GM18499 (cell line): ENCODE measurements at regions not wholly inside any gene's neighbourhood (a gene's known extent, or its start where the extent isn't known, plus 50 kb on each side); places are given as distances from the start of the nearest gene placed in this dataset.

ENCODE experiments used
- ATAC-seq: cut with Tn5 transposase; IDR thresholded peaks from one replicate; pipeline ENCODE4 v1.9.1; 2021; ENCODE audit warnings: moderate number of reproducible peaks; ENCODE audit not compliant: insufficient read depth, unreplicated experiment

GRCh38 chr13:40125336-40125735 is 469.9 kb downstream of the COG6 start:
- ATAC-seq = no peak

DNA sequence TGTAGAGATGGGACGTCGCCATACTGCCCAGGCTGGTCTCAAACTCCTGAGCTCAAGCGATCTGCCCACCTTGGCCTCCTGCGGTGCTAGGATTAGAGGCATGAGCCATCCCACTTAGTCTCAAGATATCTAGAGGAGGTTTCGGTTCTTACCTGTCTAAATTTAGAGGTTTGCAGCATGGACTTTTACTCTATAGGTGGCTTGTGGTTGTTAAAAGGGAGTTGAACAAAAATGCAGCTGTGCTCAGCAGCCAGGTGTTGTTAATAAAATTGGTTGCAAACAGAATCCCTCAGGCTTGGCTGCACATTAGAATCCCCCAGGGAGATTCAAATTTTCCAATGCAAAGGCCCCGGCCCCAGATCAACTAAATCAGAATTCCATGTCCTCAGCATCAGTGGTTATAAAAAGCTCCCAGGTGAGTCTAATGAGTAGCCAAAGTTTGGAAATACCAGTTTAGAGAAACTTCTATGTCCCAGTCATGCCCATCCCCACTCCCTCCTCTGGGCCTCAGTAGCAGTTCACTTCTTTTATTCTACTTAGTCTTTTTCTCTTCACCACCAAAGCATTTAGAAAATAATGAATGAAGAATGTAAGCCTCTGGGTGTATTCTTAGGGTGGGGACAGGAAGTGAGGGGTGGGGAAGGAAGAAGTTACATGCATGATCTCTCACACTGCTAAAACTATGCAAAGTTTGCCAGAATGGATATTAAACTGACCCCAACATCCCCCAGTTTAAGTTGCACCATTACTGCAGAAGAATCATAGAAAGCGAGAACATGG is 471.0 kb downstream of the COG6 start:
- ATAC-seq = peak; percentile 53

GRCh38 chr13:40127476-40127875 is 472.0 kb downstream of the COG6 start:
- no peak for ATAC-seq

GRCh38 chr13:40127925-40128324 is 472.5 kb downstream of the COG6 start:
- ATAC-seq = no peak

DNA sequence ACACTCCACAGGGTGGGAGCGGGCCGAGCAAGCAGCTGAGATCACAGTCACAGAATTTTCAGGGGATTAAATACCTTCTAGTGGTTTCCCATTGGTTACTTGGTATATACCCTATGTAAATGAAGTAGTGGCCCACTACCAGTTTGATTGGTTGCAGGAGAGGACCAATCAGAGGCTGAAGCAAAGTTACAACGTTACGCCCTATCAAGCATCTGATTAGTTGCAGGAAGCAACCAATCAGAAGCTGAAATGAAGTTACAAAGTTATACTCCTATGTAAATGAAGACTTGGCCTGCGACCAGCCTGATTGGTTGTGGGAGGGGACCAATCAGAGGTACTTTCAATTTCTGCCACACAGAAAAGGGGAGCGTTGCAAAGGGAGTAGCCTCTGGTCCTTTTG is 474.0 kb downstream of the COG6 start:
- ATAC-seq = no peak

GRCh38 chr13:40130871-40131636 is 475.6 kb downstream of the COG6 start:
- no peak for ATAC-seq

DNA sequence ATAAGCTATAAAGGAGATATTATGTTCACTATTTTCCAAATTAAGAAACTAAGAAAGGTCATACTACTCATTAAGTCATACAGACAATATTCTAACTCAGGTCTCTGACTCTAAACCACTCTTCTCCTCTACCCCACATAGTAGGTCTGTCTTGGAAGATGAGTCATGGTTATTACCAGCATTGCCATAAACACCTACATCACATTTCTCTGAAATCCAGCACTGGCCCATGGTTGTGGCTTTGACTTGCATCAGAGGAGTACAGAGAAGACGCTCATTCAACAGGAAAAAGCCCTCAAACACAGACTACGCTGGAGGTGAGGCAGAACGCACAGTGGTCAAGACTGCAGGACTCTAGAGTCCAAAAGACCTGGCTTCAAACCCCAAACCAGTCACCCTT is 476.8 kb downstream of the COG6 start:
- ATAC-seq = no peak

GRCh38 chr13:40136896-40137295 is 481.4 kb downstream of the COG6 start:
- ATAC-seq = no peak

GRCh38 chr13:40137400-40137799 is 481.9 kb downstream of the COG6 start:
- ATAC-seq = no peak

- no peak for ATAC-seq
Measured at GRCh38 chr13:40139896-40140520, 484.5 kb downstream of the COG6 start.

DNA sequence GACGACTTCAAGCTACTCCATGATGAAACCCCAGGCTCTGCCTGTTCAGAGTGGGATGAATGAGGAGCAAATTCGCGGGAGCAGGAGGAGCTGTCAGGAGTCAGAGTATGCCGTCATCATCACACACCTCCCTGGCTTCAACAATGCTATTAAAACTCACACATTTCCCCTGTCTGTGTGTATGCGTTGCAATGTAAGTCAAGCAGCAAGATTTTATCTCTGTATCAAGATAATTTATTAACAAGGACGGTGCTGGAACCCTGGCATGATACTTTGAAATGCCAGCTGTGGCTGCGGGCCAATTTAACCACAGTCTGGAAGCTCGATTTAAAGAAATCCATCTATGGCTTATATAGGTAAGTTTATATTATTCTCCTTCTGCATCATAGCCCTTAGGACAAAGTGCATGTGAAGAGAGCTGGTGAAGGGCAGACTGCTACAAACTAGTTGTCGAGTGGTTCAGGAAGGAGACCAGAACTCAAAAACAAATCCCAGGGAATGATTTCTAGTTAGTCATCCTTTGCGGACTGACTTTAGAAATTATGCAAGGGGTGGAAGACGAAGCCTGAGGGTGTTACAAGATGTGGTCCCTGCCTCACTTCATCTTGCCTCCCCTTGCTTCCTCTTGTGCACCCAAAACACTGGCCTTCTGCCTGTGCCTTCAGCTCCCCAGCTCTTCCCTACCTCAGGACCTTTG is 486.5 kb downstream of the COG6 start:
- ATAC-seq = no peak

- ATAC-seq = no peak
Measured at GRCh38 chr13:40143106-40143505, 487.6 kb downstream of the COG6 start.

- ATAC-seq = no peak
Measured at GRCh38 chr13:40143559-40143958, 488.1 kb downstream of the COG6 start.

- no peak for ATAC-seq
Measured at GRCh38 chr13:40145139-40145538, 489.7 kb downstream of the COG6 start.

DNA sequence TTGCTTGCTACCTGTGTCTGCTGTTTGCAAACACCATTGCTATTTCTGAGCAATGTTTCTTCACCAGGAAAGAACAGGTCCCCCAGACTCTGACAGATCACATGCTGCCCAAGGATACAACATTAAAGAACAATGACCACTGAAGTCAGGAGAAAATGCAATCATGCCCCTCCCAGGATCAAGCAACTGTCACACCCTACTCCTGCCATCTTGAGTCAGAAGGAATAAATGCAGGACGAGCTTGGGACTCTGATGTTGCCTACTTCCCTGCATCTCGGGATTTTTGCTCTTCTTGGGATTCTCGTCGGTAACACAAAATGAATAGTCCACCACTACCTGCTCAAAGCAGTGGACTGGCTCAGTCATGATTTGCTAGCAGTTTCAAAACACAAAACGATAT is 490.6 kb downstream of the COG6 start:
- ATAC-seq = no peak

DNA sequence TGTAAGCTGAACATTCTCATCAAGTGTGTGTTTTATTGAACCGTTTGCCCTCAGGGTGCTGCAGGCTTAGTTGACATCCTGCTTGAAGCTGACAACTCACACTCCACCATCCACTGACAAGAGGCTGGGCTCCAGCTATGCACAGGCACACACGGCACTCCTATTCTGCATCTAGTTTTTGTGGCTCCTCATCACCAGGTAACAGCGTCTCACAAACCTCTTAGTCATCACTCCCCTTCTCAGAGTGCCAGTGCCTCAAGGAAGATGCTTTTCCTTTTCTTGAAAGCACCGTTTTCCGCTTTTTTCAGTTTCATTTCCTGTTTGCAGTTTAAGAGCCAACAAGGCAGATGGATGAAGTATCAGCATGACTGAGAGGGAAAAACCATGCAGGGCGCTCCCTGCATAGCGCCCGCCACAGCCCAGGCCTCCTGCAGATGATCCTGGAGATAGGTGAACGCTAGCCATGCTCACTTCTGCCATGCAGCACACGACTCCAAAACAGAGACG is 491.2 kb downstream of the COG6 start:
- no peak for ATAC-seq

- ATAC-seq = no peak
Measured at GRCh38 chr13:40148101-40148500, 492.6 kb downstream of the COG6 start.

DNA sequence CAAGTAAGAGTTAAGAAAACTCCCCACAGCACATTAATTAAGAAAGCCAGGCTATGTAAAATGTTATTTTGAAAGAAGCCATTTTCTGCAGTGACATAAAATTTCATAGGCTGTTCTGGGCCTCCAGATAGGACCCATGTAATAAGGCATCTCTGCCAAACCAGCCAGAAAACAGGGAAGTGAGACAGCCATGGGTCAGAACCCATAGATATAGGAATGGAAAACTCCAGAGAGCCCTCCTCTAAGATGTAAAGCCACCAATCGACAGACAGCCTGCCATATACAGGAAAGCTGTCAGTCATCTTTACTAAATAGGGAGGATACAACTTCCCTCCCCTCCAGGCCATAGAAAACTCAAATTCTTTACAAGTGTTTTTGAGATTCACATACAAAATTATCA is 493.3 kb downstream of the COG6 start:
- ATAC-seq = no peak

GRCh38 chr13:40149611-40150274 is 494.3 kb downstream of the COG6 start:
- no peak for ATAC-seq

- ATAC-seq = no peak
Measured at GRCh38 chr13:40151673-40152072, 496.2 kb downstream of the COG6 start.
